ENCODE measurements at regions not wholly inside any gene's neighbourhood (a gene's known extent, or its start where the extent isn't known, plus 50 kb on each side); places are given as distances from the start of the nearest gene placed in this dataset.

- no peaks in the 10 kb centered on the region for H3K79me1 ChIP-seq (ENCODE audit: low read length)
- H3K9me3 ChIP-seq (ENCODE audit: insufficient read depth, low read depth, low read length) = no peaks in the 10 kb centered on the region
- H2BK5ac ChIP-seq (ENCODE audit: low read depth, low read length, poor library complexity) = no peak overlapping the region
- H3K4me3 ChIP-seq (ENCODE audit: low read depth, low read length) = no peak overlapping the region
- H2AFZ ChIP-seq (ENCODE audit: insufficient read depth, low read length, poor library complexity) = no peak overlapping the region
- H3K4me2 ChIP-seq (ENCODE audit: low read length) = no peak overlapping the region
- no peak overlapping the region for H3K18ac ChIP-seq (ENCODE audit: low read length)
- no peak overlapping the region for H3K9ac ChIP-seq (ENCODE audit: low read length)
- no peaks in the 10 kb centered on the region for H3K79me2 ChIP-seq (ENCODE audit: control insufficient read depth, insufficient read depth, low read length, poor library complexity)
- no peaks in the 10 kb centered on the region for H3K36me3 ChIP-seq (ENCODE audit: control insufficient read depth in 1 of 2, insufficient read depth in 2 of 2, low read length in 2 of 2)
- no peak overlapping the region for H3K23ac ChIP-seq (ENCODE audit: low read length)
- no peak overlapping the region for H3K4ac ChIP-seq (ENCODE audit: low read depth, low read length)
- H4K12ac ChIP-seq (ENCODE audit: low read depth, low read length) = no peak overlapping the region
- H2BK120ac ChIP-seq (ENCODE audit: insufficient read depth, low read length, poor library complexity) = no peak overlapping the region
- no peaks in the 10 kb centered on the region for H3K27me3 ChIP-seq (ENCODE audit: insufficient read depth, low read length)
- H4K91ac ChIP-seq (ENCODE audit: low read depth, low read length) = no peak overlapping the region
- no CpG with 5 or more reads among the region's 25 CpGs for whole genome bisulfite sequencing (ENCODE audit: extremely low coverage, insufficient coverage, insufficient read length)
- no peak overlapping the region for H3K27ac ChIP-seq (ENCODE audit: low read depth, low read length)
- no peak overlapping the region for H4K8ac ChIP-seq (ENCODE audit: low read depth, low read length)
- DNase-seq = no peak
- no peak overlapping the region for H2AK5ac ChIP-seq (ENCODE audit: low read length)
- H2BK12ac ChIP-seq (ENCODE audit: low read length) = no peak overlapping the region
- no peaks in the 10 kb centered on the region for H3K4me1 ChIP-seq (ENCODE audit: control insufficient read depth in 1 of 2, insufficient read depth in 2 of 2, low read length in 2 of 2)
- no peak overlapping the region for H3K14ac ChIP-seq (ENCODE audit: low read length)
Measured at GRCh38 chr13:112131081-112131712, 64.2 kb downstream of the SOX1 start.

- Histone ChIP-seq H4K8ac (ENCODE audit: low read depth, low read length) (no peak overlapping the region), H4K91ac (ENCODE audit: low read depth, low read length) (no peak overlapping the region), H3K27me3 (ENCODE audit: insufficient read depth, low read length) (no peaks in the 10 kb centered on the region), H2BK12ac (ENCODE audit: low read length) (no peak overlapping the region), H3K18ac (ENCODE audit: low read length) (no peak overlapping the region), H3K4me1 (ENCODE audit: control insufficient read depth in 1 of 2, insufficient read depth in 2 of 2, low read length in 2 of 2) (no peaks in the 10 kb centered on the region), H3K9ac (ENCODE audit: low read length) (no peak overlapping the region), H3K9me3 (ENCODE audit: insufficient read depth, low read depth, low read length) (no peaks in the 10 kb centered on the region), H4K12ac (ENCODE audit: low read depth, low read length) (no peak overlapping the region), H3K4ac (ENCODE audit: low read depth, low read length) (no peak overlapping the region), H3K79me1 (ENCODE audit: low read length) (no peaks in the 10 kb centered on the region), H2BK5ac (ENCODE audit: low read depth, low read length, poor library complexity) (no peak overlapping the region), H3K23ac (ENCODE audit: low read length) (no peak overlapping the region), H3K36me3 (ENCODE audit: control insufficient read depth in 1 of 2, insufficient read depth in 2 of 2, low read length in 2 of 2) (no peaks in the 10 kb centered on the region), H3K14ac (ENCODE audit: low read length) (no peak overlapping the region), H3K79me2 (ENCODE audit: control insufficient read depth, insufficient read depth, low read length, poor library complexity) (no peaks in the 10 kb centered on the region), H2BK120ac (ENCODE audit: insufficient read depth, low read length, poor library complexity) (no peak overlapping the region), H2AK5ac (ENCODE audit: low read length) (no peak overlapping the region), H3K4me3 (ENCODE audit: low read depth, low read length) (no peak overlapping the region), H3K27ac (ENCODE audit: low read depth, low read length) (no peak overlapping the region), H2AFZ (ENCODE audit: insufficient read depth, low read length, poor library complexity) (no peak overlapping the region), H3K4me2 (ENCODE audit: low read length) (no peak overlapping the region)
- no CpG with 5 or more reads among the region's 11 CpGs for WGBS (ENCODE audit: extremely low coverage, insufficient coverage, insufficient read length)
- DNase-seq = no peak
Measured at GRCh38 chr13:112131713-112132113, 64.8 kb downstream of the SOX1 start.

GRCh38 chr13:112132142-112132541 lies 65.2 kb downstream of the SOX1 start:
- H3K4me2 ChIP-seq (ENCODE audit: low read length) = no peak overlapping the region
- H3K9ac ChIP-seq (ENCODE audit: low read length) = no peak overlapping the region
- no peaks in the 10 kb centered on the region for H3K9me3 ChIP-seq (ENCODE audit: insufficient read depth, low read depth, low read length)
- no peak overlapping the region for H4K12ac ChIP-seq (ENCODE audit: low read depth, low read length)
- no peak overlapping the region for H3K18ac ChIP-seq (ENCODE audit: low read length)
- no peak overlapping the region for H3K4me3 ChIP-seq (ENCODE audit: low read depth, low read length)
- H3K79me1 ChIP-seq (ENCODE audit: low read length) = no peaks in the 10 kb centered on the region
- no peak overlapping the region for H2BK5ac ChIP-seq (ENCODE audit: low read depth, low read length, poor library complexity)
- no peak for DNase-seq
- no peak overlapping the region for H3K14ac ChIP-seq (ENCODE audit: low read length)
- no peak overlapping the region for H3K4ac ChIP-seq (ENCODE audit: low read depth, low read length)
- no peak overlapping the region for H2AFZ ChIP-seq (ENCODE audit: insufficient read depth, low read length, poor library complexity)
- no peaks in the 10 kb centered on the region for H3K4me1 ChIP-seq (ENCODE audit: control insufficient read depth in 1 of 2, insufficient read depth in 2 of 2, low read length in 2 of 2)
- no peak overlapping the region for H4K8ac ChIP-seq (ENCODE audit: low read depth, low read length)
- no peak overlapping the region for H2BK12ac ChIP-seq (ENCODE audit: low read length)
- H2BK120ac ChIP-seq (ENCODE audit: insufficient read depth, low read length, poor library complexity) = no peak overlapping the region
- H3K79me2 ChIP-seq (ENCODE audit: control insufficient read depth, insufficient read depth, low read length, poor library complexity) = no peaks in the 10 kb centered on the region
- H2AK5ac ChIP-seq (ENCODE audit: low read length) = no peak overlapping the region
- no peak overlapping the region for H3K27ac ChIP-seq (ENCODE audit: low read depth, low read length)
- no CpG with 5 or more reads among the region's 17 CpGs for WGBS (ENCODE audit: extremely low coverage, insufficient coverage, insufficient read length)
- no peak overlapping the region for H3K23ac ChIP-seq (ENCODE audit: low read length)
- H3K27me3 ChIP-seq (ENCODE audit: insufficient read depth, low read length) = no peaks in the 10 kb centered on the region
- no peaks in the 10 kb centered on the region for H3K36me3 ChIP-seq (ENCODE audit: control insufficient read depth in 1 of 2, insufficient read depth in 2 of 2, low read length in 2 of 2)
- H4K91ac ChIP-seq (ENCODE audit: low read depth, low read length) = no peak overlapping the region

- Histone ChIP-seq H3K27me3 (ENCODE audit: insufficient read depth, low read length) (no peaks in the 10 kb centered on the region), H4K12ac (ENCODE audit: low read depth, low read length) (no peak overlapping the region), H2AFZ (ENCODE audit: insufficient read depth, low read length, poor library complexity) (no peak overlapping the region), H4K8ac (ENCODE audit: low read depth, low read length) (no peak overlapping the region), H2BK5ac (ENCODE audit: low read depth, low read length, poor library complexity) (no peak overlapping the region), H2BK12ac (ENCODE audit: low read length) (no peak overlapping the region), H3K23ac (ENCODE audit: low read length) (no peak overlapping the region), H3K9me3 (ENCODE audit: insufficient read depth, low read depth, low read length) (no peaks in the 10 kb centered on the region), H3K79me2 (ENCODE audit: control insufficient read depth, insufficient read depth, low read length, poor library complexity) (no peaks in the 10 kb centered on the region), H2AK5ac (ENCODE audit: low read length) (no peak overlapping the region), H3K18ac (ENCODE audit: low read length) (no peak overlapping the region), H3K9ac (ENCODE audit: low read length) (no peak overlapping the region), H3K27ac (ENCODE audit: low read depth, low read length) (no peak overlapping the region), H3K4ac (ENCODE audit: low read depth, low read length) (no peak overlapping the region), H3K79me1 (ENCODE audit: low read length) (no peaks in the 10 kb centered on the region), H3K14ac (ENCODE audit: low read length) (no peak overlapping the region), H3K36me3 (ENCODE audit: control insufficient read depth in 1 of 2, insufficient read depth in 2 of 2, low read length in 2 of 2) (no peaks in the 10 kb centered on the region), H2BK120ac (ENCODE audit: insufficient read depth, low read length, poor library complexity) (no peak overlapping the region), H3K4me1 (ENCODE audit: control insufficient read depth in 1 of 2, insufficient read depth in 2 of 2, low read length in 2 of 2) (no peaks in the 10 kb centered on the region), H4K91ac (ENCODE audit: low read depth, low read length) (no peak overlapping the region), H3K4me3 (ENCODE audit: low read depth, low read length) (no peak overlapping the region), H3K4me2 (ENCODE audit: low read length) (no peak overlapping the region)
- DNase-seq = no peak
- WGBS (ENCODE audit: extremely low coverage, insufficient coverage, insufficient read length) = no CpG with 5 or more reads among the region's 9 CpGs
Measured at GRCh38 chr13:112132619-112133018, 65.7 kb downstream of the SOX1 start.

All from trophoblast cell (in vitro differentiated cells and primary cell).